NCI-H2196 (cell line): ENCODE measurements at regions not wholly inside any gene's neighbourhood (a gene's known extent, or its start where the extent isn't known, plus 50 kb on each side); places are given as distances from the start of the nearest gene placed in this dataset.
"Not testable (repeated sequence)": the region's sequence is repeated elsewhere in the genome, so short reads cannot be mapped to it uniquely, and the experiment has no call there.

Experiments used
- DNase-seq: peaks from one replicate; lab custom pipeline; 2025; ENCODE audit not compliant: unreplicated experiment; lab: John Stamatoyannopoulos, UW

DNA sequence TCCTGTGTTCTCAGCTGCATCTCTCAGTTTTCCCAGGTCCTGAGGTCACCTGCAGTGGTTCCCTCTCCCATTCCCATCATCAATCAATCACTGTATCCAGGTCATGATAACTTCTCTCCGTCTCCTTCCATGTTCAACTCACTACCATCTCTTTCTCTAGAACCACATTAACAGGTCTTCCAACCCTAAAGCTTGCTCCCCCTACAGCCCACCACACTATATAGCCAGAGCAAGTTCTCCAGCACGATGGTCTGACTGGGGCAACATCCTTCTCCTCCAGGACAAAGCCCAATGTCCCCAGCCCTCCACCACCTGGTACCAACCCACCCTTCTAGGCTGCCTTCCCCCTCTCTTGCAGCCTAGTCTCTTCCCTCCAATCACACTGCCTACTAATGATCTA, 241.6 kb downstream of the CDK5RAP2 start:
- no peak for DNase-seq

DNA sequence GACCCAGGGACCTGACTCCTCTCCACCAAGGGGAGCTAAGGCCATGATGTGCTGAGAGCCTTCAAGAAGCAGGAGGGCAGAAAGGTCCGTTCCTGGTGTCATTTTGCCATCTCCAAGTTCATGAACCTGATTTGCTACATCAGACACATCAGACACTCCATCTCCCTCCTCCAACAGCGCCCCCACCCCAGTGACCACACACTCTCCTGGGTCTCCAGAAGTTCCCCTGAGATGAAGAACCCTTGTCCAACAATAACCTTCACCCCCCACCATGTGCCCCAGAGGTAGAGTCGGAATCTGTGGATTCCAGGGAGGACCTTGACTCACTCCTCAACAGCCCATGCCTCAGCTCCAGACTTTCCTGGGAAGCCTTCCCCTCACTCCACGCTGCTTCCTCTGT, 242.8 kb downstream of the CDK5RAP2 start:
- no peak for DNase-seq

DNA sequence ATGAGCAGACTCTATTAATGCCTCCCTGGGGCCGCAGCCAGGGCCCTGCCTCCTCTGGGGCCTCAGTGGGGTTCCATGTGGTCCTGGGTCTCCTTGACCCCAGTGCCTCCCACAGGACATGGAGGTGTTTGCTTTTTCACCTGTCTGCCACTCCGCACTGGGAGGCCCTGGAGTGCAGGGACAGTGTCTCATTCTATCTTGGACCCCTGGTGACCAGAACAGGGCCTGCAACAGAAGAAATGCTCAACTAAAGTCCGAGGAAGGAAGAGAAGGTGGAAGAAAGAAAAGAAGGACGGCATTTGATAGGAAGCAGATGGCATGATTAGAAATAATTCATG, 243.2 kb downstream of the CDK5RAP2 start:
- DNase-seq = no peak

DNA sequence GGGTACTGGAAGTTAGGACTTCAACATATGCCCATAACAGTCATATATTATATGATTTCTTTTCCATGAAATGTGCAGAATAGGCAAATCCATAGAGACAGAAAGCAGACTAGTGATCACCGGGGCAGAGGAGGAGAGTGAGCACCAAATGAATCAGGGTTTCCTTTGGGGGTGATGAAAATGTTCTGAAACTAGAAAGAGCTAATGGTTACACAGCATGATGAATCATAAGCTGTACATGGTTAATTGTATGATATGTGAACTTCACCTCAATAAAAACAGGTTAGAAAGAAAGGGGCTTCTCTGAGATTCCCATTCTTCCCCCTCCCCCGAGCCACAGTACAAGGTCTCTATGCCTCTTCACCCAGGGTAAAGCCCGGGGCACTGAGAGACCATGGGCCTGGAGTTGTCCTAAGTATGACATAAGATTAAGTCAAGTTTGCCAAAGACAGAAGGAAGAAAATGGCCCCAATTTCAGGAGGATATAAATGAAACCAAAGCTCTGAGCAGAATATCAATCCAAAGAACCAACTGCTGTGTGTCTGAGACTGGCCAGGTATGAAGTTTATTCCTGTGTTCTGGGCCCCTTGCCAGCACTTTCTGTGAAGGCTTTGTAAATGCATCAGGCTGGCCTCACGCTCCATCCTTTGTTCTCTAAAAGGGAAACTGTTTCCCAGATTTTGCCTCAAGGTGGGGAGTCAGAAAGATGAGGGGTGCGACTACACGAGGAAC, 243.8 kb downstream of the CDK5RAP2 start:
- peak; percentile 36 for DNase-seq

DNA sequence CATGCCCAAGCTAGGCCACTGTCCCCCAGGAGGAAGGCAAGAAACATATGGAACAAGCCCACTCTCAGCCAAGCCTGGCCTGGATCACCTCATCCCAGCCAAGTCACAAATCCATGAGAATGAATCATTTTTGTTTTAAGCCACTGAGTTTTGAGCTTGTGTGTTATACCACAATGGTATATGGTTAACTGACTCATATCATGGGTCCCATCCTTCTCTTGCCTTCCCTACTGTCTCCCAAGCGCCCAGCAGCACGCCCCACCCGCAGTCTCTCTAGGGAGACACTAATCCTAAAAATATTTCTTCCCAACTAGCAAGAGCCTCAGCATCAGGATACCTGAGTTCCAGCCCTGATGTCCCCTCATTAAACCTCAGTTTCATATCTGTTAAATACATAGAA, 248.1 kb downstream of the CDK5RAP2 start:
- no peak for DNase-seq

DNA sequence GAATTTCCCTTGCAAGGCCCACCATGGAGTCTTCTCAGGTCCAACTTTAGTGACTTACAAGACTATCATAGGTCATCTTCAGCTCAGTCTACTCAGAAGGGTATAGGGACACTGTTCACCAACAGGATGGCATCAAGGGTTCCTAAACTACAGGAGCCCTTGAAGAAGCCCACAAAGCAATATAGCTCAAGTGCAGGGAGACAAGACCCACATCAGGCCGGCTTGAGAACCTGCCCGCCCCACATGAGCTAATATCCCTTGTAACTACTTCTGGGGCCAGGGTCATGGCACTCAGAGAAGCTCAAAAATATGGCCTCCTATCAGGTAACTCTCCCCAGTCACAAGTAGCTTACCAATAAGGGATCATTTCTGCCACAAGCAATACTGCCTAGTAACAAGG, 249.9 kb downstream of the CDK5RAP2 start:
- DNase-seq = no peak

DNA sequence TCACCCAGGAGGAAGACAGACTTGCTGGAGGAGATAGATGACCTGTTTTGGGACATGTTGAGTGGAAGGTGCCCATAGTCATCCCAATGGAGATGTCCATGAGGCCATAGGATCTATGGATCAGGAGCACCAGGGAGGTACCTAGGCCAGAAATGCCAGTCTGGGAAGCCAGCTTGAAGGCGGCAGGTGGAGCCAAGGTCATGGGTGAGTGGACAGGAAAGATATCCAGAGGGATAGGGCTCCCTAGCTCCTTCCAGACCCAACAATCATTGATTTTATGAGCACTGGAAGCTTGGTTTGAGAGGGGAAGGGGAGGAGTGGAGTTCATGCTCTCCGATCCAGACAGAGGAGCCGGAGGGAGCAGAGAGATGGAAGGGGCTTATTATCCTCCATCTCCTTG, 252.6 kb downstream of the CDK5RAP2 start:
- DNase-seq = no peak

DNA sequence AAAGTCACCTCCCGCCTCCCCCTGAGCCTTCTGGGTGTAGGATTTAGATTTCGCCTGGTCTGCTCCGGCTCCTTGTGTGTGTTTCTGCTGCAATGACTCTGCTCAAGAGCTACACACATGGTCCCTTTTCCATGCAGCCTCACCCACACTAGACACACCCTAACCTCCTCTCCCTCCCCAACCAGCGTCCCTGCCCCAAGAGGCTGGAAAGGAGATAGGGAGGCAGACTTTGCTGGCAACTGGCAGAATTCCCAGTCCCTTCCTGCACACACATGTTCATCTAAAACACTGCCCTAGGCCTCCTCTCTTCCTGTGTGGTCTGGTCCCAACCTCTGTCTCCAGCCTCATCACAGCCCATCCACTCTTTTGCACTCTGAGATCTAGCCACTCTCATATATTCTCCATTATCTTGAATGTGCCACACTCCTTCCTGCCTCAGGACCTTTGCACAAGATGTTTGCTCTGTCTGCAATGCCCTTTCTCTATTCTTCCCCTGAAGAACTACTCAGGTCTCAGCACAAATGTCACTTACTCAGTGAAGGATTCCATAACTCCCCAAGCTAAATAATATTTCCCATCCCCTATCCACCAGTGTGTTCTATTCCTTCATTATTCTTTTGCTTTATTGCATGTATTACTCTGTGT, 253.8 kb downstream of the CDK5RAP2 start:
- DNase-seq = no peak

DNA sequence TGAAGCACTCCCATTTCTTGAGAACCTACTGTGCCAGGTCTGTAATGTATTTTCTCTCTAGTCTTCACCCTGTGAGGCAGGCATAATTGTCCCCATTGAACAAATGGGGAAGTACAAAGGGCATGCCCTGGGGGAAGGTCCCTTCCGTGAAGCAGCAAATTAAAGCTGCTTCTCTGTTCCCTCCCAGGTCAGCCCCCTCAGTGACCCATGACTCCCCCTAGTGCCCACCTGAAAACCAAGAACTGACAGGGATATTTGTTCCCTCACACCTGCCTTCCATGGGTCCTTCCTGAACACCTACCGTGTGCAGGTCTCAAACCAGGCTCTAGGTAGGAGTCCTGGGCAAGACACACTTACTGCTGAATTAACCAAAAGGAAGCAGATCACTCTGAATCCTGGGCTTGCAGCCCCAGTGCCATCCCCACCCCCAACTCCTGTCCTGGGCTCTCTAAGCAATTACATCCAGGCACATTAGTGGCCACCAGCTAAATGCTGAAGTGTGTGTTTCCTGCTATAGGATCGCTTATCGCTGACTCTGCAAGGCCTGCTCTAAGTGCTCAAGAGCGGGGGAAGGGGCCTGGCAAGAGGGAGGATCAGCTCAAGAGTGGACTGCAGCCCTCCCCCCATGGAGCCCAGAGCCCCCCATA, 254.8 kb downstream of the CDK5RAP2 start:
- DNase-seq = peak; percentile 21

DNA sequence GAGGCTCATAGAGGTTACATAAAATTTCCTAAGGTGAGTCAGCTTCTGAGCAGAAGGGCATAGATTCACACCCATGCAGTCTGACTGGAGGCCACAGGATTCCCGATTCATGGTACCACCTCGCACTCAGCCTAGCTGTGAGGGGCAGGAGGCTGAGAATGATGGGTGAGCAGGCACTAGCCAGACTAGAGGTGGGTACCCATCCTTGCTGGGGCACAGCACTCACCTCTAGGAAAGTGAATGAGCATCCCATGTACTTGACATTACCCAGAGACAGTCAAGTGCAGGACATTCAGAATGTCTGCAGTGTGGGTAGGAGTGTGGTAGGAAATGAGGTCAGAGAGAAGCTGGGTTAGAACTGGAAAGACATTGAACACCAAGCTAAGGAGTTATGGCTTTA, 255.5 kb downstream of the CDK5RAP2 start:
- no peak for DNase-seq

DNA sequence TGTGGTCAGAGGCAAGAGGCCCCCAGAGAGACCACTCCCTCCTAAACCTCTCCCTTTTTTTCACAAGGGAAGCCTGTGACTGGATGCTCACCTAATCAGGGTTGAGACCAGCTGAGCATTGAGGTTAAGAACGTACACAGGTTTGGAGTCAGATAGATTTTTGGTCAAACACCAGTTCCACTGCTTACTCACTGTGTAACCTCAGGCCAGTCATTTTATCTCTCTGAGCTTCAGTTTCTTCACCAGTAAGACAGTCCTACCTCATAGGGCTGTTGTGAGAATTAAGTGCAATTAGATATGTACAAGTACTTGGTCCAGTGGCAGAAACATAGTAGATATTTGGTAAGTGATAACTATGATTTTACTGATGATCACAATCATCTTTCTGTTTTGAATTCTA, 256.8 kb downstream of the CDK5RAP2 start:
- DNase-seq = no peak

DNA sequence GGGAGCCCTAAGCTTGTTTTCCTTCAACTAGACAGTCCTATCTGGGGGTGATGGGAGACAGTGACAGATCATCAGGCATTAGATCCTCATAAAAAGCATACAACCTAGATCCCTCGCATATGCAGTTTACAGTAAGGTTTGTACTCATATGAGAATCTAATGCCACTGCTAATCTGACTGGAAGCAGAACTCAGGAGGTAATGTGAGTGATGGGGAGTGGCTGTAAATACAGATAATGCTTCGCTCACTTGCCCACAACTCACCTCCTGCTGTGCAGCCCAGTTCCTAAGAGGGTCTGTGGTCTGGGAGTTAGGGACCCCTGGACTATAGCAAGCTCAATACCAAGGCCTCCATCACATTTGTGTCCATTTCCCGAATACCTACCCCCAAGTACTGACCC, 260.5 kb downstream of the CDK5RAP2 start:
- no peak for DNase-seq

DNA sequence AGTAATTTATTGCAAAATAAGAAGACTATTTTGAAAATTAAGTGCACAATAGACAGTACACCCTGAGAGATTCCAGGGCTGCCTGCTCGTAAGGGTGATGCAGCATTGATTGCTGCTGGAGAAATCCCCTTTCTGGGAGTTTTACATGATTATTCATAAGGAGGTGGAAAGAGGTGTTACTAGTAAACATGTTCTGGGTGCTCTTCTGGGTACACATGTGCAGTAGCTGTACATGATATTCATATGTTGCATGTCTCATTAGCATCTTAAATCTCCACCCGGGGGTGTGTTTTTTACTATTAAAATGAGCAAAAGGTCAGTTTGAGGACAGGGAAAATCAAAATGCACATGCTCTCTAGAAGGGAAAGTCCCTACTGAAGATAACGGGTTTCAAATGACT, 264.8 kb downstream of the CDK5RAP2 start:
- no peak for DNase-seq

DNA sequence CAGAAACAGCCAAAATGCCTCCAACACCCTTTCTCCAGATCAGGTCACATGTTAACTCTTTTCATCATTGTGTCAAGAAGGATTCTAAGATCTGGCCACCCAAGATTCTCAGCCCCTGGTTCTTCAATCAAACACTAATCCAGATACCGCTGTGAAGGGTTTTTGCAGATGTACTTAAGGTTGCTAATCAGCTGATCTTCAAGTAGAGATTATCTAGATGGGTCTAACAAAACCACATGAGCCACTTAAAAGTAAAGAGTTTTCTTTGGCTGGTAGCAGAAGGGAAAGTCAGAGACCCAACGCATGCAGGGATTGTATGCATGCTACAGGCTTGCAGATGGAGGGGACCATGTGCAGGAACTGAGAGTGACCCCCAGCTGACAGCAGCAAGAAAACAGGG, 267.9 kb downstream of the CDK5RAP2 start:
- no peak for DNase-seq

DNA sequence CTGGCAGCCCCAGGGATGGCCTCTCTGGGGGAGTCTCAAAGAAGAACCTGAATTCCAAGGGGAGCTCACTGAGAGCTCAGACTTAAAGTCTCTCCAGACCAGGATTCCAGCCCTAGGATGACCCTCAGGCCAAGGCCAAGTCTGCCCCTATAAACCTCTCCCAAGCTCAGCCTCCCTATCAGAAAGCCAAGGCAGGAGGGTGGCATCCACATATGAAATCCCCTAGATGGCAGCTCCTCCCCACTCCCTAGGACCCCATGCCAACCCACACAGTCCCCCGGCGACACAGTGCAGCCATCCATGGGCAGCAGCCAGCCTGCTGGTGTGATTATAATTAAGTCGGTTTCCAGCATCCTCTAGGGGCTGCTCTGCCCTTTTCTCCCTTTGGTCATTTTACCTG, 269.9 kb downstream of the CDK5RAP2 start:
- DNase-seq = no peak

DNA sequence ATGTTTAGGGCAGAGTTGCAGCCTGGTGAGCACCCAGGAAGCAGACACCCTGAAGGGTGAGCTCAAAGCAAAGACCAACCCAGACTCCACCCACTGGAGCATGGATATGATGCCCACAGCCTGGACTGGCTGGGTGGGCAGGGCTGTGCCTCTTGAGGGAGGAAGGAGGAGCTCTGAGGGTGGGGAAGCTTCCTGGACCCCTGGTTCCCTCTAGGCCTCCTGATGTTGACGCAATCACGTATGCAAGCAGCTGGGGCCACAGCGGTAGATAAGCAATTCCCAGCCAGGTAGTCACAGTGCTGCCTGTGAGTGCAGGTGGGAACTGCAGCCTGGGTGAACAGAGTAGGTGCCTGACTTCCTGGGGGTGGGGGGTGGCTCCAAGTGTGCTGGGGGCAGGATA, 271.5 kb downstream of the CDK5RAP2 start:
- no peak for DNase-seq

DNA sequence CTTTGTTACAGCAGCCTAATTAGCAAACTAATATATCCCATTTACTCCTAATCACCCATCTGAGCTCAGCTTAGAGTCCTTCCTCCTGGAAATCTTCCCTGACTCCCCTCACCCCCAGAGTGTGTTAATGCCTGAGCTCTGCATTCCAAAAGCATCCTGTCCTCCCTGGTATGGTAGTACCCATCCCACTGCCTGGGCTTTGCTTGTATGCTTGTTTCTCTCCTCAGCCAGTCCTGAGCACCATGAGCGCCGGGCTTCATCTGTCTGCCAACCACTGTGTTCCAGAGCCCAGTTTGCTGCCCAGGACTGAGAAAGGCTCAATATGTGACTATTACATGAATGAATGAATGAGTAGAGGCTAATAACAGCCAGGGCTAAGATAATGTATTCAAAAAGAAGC, 272.4 kb downstream of the CDK5RAP2 start:
- DNase-seq = no peak

DNA sequence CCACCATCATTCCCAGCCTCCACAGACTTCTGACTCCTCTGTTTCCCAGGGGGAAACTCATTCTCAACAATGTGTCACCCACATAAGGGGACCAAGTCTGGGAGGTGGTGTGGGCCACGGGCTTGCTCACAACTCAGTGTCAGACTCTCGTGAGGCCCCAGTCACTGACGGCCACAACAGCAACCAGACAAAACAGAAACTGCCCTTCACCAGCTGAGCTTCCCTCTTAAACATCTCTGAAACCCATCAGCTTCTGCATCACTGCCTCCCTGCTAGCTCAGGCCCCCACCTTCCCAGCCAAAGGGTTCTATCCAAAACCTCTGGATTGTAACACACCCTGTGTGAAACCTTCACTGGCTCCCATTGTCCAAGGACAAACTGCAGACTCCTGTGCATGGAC, 273.4 kb downstream of the CDK5RAP2 start:
- DNase-seq = no peak

DNA sequence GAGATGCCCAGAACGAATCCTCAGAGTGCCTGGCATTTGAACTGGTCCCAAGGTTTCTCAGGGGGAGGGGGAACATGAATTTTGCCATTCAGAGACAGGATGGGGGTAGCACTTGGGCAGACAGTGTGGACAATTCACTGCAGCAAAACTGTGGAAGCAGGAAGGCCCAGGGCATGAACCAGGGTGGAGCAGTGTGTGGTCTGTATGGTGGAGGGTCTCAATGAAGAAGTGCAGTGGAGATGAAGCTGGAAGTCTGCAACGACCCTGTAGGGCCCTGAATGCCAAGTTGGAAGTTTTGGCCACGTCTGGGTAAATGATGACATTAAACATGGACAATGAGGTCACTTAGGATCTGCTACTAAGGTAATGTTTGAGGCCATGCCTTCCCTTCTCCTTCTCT, 273.9 kb downstream of the CDK5RAP2 start:
- DNase-seq = no peak

DNA sequence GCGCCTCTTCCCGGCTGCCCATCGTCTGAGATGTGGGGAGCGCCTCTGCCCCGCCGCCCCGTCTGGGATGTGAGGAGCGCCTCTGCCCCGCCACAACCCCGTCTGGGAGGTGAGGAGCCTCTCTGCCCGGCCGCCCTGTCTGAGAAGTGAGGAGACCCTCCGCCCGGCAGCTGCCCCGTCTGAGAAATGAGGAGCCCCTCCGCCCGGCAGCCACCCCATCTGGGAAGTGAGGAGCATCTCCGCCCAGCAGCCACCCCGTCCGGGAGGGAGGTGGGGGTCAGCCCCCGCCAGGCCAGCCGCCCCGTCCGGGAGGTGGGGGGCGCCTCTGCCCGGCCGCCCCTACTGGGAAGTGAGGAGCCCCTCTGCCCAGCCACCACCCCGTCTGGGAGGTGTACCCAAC, 275.1 kb downstream of the CDK5RAP2 start:
- DNase-seq = not testable (repeated sequence)

DNA sequence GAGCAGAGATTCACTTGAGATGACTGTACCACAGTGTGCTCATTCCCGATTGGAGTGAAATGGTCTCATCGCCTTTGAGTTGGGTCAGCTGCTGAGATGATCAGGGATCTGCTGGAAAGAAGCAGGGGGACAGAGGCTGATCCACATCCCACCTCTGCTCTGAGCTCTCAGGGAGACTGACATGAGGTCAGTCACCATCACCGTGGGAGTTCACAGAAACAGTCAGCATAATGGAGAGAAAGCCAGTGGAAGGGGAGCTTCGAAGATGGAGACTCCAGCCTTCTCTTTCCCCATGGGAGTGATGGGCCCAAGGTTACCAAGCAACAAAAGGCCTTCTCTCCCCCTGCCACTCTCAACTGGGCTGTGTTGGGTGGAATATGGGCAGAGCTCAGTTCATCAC, 276.4 kb downstream of the CDK5RAP2 start:
- no peak for DNase-seq

DNA sequence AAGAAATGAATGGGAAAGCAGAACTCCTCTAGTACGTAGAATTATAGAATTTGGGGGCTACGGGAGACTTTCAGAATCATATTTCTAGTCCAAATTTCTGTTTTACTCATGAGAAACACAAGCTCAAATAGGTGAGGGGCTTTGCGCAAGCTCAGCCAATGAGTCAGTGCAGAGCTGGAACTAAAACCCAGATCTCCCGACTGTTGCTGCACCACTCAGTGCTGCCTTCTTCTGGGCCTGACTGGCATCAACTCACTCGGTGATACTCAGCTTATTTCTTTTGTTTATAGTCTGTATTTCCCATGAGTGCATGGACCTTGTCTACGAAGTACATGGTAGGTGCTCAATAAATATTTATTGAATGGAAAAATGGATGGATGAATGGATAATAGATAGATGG, 280.2 kb downstream of the CDK5RAP2 start:
- no peak for DNase-seq

DNA sequence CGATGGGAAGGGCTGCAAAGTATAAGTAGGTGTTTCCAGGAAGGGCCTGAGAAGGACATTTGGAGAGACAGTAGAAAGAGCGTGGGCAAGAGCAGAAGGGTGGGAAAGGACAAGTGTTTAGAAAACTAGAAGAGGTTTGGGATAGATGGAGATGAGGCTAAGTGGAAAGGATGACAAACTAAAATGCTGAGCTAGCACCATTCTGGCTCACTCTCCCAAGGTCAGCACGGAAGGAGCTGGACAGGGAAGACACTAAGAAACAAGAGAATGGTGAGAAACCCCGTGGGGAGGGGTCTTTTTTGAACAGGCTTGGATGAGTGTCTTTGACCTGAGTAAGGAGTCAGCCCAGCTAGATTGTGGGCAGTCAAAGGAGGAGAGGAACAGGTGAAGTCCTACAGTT, 286.0 kb downstream of the CDK5RAP2 start:
- no peak for DNase-seq
